SK-N-SH (cell line): ENCODE measurements at regions not wholly inside any gene's neighbourhood (a gene's known extent, or its start where the extent isn't known, plus 50 kb on each side); places are given as distances from the start of the nearest gene placed in this dataset.

Source experiments
- CTCF ChIA-PET: fragments of 300-600, 350-600 bp; formaldehyde crosslinking; extraction: SDS; loops from one replicate; lab custom pipeline; 2021; lab: Yijun Ruan, JAX
- POLR2A ChIA-PET: fragments of 350-600 bp; sonication (Branson Sonifier 250); formaldehyde crosslinking; extraction: SDS; loops from one replicate; lab custom pipeline; 2020; ENCODE audit warnings: antibody characterized with exemption, inconsistent platforms; lab: Yijun Ruan, JAX
- DNase-seq: peaks from one replicate; pipeline ENCODE4 v3.0.0; 2012
- H2AFZ ChIP-seq: fragments of 200-600 bp; sonication (generic); 2 replicates; pipeline ENCODE4 v1.8.1; 2016; ENCODE audit warnings: antibody characterized with exemption, mild to moderate bottlenecking, low read depth
- H3F3A ChIP-seq: fragments of 200-600 bp; sonication (generic); replicated peaks from 2 replicates; pipeline ENCODE3; 2016; ENCODE audit warnings: antibody characterized with exemption, mild to moderate bottlenecking; ENCODE audit not compliant: insufficient read depth
- H3K27ac ChIP-seq, 2 experiments: fragments of 200-500 bp in 1 of 2; fragments of 200-600 bp in 1 of 2; sonication (Bioruptor generic) in 1 of 2; sonication (generic), shearing (Covaris generic) in 1 of 2; 2 replicates each; pipeline versions ENCODE4 v1.5.1 to v1.6.1; 2014 to 2016; ENCODE audit warnings: low read depth in 2 of 2, inconsistent platforms in 1 of 2, low read length in 1 of 2, mild to moderate bottlenecking in 1 of 2, mixed read lengths in 1 of 2
- H3K27me3 ChIP-seq: fragments of 200-600 bp; sonication (generic), shearing (Covaris generic); 2 replicates; pipeline ENCODE4 v1.6.1; 2016; ENCODE audit warnings: mixed run types; ENCODE audit not compliant: insufficient read depth
- H3K36me3 ChIP-seq, 2 experiments: fragments of 200-500 bp in 1 of 2; fragments of 200-600 bp in 1 of 2; sonication (Bioruptor generic) in 1 of 2; sonication (generic) in 1 of 2; replicated peaks in 1 of 2; 2 replicates each; pipeline versions ENCODE3 to v1.5.1; 2014 to 2016; ENCODE audit warnings: low read length in 1 of 2, mild to moderate bottlenecking in 1 of 2; ENCODE audit not compliant: insufficient read depth in 2 of 2, control insufficient read depth in 1 of 2
- H3K4me1 ChIP-seq, 2 experiments: fragments of 200-500 bp in 1 of 2; fragments of 200-600 bp in 1 of 2; sonication (Bioruptor generic) in 1 of 2; sonication (generic), shearing (Covaris generic) in 1 of 2; 2 replicates each; pipeline versions ENCODE4 v1.5.1 to v1.6.1; 2014 to 2016; ENCODE audit warnings: low read depth in 1 of 2, low read length in 1 of 2, mixed run types in 1 of 2; ENCODE audit not compliant: insufficient read depth in 2 of 2, control insufficient read depth in 1 of 2
- H3K4me2 ChIP-seq: fragments of 200-600 bp; sonication (generic), shearing (Covaris generic); 2 replicates; pipeline ENCODE4 v1.6.1; 2017; ENCODE audit warnings: mixed run types
- H3K4me3 ChIP-seq, 2 experiments: fragments of 200-500 bp in 1 of 2; fragments of 200-600 bp in 1 of 2; sonication (Bioruptor generic) in 1 of 2; sonication (generic), shearing (Covaris generic) in 1 of 2; 2 replicates each; pipeline versions ENCODE4 v1.5.1 to v1.8.1; 2014 to 2016; ENCODE audit warnings: low read depth in 2 of 2, inconsistent platforms in 1 of 2, low read length in 1 of 2, mild to moderate bottlenecking in 1 of 2, mixed read lengths in 1 of 2, moderate library complexity in 1 of 2
- H3K79me2 ChIP-seq: fragments of 200-600 bp; sonication (generic); 2 replicates; pipeline ENCODE4 v1.8.1; 2017; ENCODE audit warnings: mild to moderate bottlenecking; ENCODE audit not compliant: insufficient read depth
- H3K9ac ChIP-seq: fragments of 200-600 bp; sonication (generic); 2 replicates; pipeline ENCODE4 v1.6.1; 2017; ENCODE audit warnings: mixed run types
- H3K9me2 ChIP-seq: fragments of 200-600 bp; sonication (generic); 2 replicates; pipeline ENCODE4 v1.6.1; 2017; ENCODE audit warnings: mixed run types
- H3K9me3 ChIP-seq: fragments of 200-600 bp; sonication (generic); 2 replicates; pipeline ENCODE4 v1.6.1; 2017; ENCODE audit warnings: mixed run types, mild to moderate bottlenecking, moderate library complexity
- H4K20me1 ChIP-seq: fragments of 200-600 bp; sonication (generic); 2 replicates; pipeline ENCODE4 v1.6.1; 2017; ENCODE audit warnings: mild to moderate bottlenecking, mixed run types; ENCODE audit not compliant: insufficient read depth
- ELF1 ChIP-seq: IDR thresholded peaks from 2 replicates; pipeline ENCODE4 v1.4.0; 2012
- EP300 ChIP-seq, 2 experiments: IDR thresholded peaks; 2 replicates each; pipeline versions ENCODE4 v1.4.0 to v1.6.1; 2012; ENCODE audit warnings: borderline replicate concordance in 1 of 2, low read depth in 1 of 2, low read length in 1 of 2
- FOXJ3 ChIP-seq: sonication (generic); formaldehyde crosslinking; IDR thresholded peaks from 2 replicates; pipeline ENCODE4 v1.5.1; 2020; ENCODE audit warnings: mild to moderate bottlenecking, missing genetic modification reagents
- FOXM1 ChIP-seq: IDR thresholded peaks from 2 replicates; pipeline ENCODE4 v1.4.0; 2012; ENCODE audit warnings: low read depth, mild to moderate bottlenecking
- GABPA ChIP-seq: IDR thresholded peaks from 2 replicates; pipeline ENCODE4 v1.4.0; 2012; ENCODE audit warnings: low read depth, mild to moderate bottlenecking
- MAX ChIP-seq: IDR thresholded peaks from 2 replicates; pipeline ENCODE4 v1.4.0; 2012; ENCODE audit warnings: low read depth
- NRF1 ChIP-seq: IDR thresholded peaks from 2 replicates; pipeline ENCODE4 v1.6.1; 2012; ENCODE audit warnings: low read depth, mild to moderate bottlenecking, low read length
- PBX3 ChIP-seq: IDR thresholded peaks from 2 replicates; pipeline ENCODE4; 2012
- RCOR1 ChIP-seq: fragments of 150-350 bp; IDR thresholded peaks from 2 replicates; pipeline ENCODE4 v1.6.1; 2017; ENCODE audit warnings: antibody characterized with exemption, low read length
- RFX5 ChIP-seq: IDR thresholded peaks from 2 replicates; pipeline ENCODE4 v1.6.1; 2012; ENCODE audit warnings: mild to moderate bottlenecking, improper control_type of control experiment, low read length
- RXRA ChIP-seq: IDR thresholded peaks from 2 replicates; pipeline ENCODE4 v1.4.0; 2012; ENCODE audit warnings: low read depth, mild to moderate bottlenecking, borderline replicate concordance
- SMC3 ChIP-seq: IDR thresholded peaks from 2 replicates; pipeline ENCODE4 v1.6.1; 2012; ENCODE audit warnings: low read depth, low read length, improper control_type of control experiment
- TCF12 ChIP-seq: IDR thresholded peaks from 2 replicates; pipeline ENCODE4 v1.4.0; 2012
- USF1 ChIP-seq: IDR thresholded peaks from 2 replicates; pipeline ENCODE4 v1.4.0; 2012; ENCODE audit warnings: low read depth, borderline replicate concordance
- WGBS: methylation state at CpG from one replicate; pipeline ENCODE4 v1.1.6; 2017; ENCODE audit warnings: low lambda C conversion rate; 5-methylcytosine and 5-hydroxymethylcytosine counted together

DNA sequence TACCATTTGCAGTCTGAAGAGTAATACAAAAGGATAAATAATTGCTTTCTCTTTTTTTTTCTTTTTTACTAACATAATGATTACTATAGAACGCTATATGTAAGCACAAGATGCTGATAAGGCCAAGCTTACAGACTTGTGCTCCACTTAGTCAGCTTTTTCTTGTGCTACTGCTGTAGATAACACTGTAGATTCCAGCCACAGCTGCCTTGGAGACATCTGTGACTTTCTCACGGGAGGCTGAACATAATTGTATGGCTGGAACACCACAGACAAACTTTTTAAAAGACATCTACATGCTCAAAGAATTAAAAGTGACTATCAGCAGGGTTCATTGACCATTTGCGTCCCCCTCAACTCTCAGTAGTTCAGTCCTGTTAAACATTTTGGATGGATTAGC, 381.7 kb upstream of the AMOT start:
- Histone ChIP-seq H3K9me2 (no peaks in the 10 kb centered on the region), H3K4me2 (no peak overlapping the region), H3K9ac (no peak overlapping the region), H3K27me3 (no peaks in the 10 kb centered on the region)
- DNase-seq = no peak
- TF ChIP-seq FOXM1 (no peak), TCF12 (no peak), PBX3 (no peak), EP300 (IDR thresholded peaks at IDR 0.05; ENCODE audit: borderline replicate concordance in 1 of 2, low read depth in 1 of 2, low read length in 1 of 2) (no peak), RCOR1 (no peak), ELF1 (no peak), SMC3 (no peak), RXRA (no peak), GABPA (no peak)
- TF ChIP-seq, all 33 proteins: peak for 0
- CTCF ChIA-PET = no interaction called here
- no peak overlapping the region for H3K27ac ChIP-seq
- H3K79me2 ChIP-seq = no peaks in the 10 kb centered on the region
- H3K36me3 ChIP-seq = no peaks in the 10 kb centered on the region
- POLR2A ChIA-PET = no interaction called here
- no peak overlapping the region for H2AFZ ChIP-seq
- no peaks in the 10 kb centered on the region for H3K9me3 ChIP-seq
- no peaks in the 10 kb centered on the region for H3F3A ChIP-seq
- H4K20me1 ChIP-seq = no peaks in the 10 kb centered on the region
- 11% methylated on average over 3 of the region's 3 CpGs for WGBS
- no peak overlapping the region for H3K4me3 ChIP-seq
- no peaks in the 10 kb centered on the region for H3K4me1 ChIP-seq

GRCh38 chrX:113212052-113212451, 371.4 kb upstream of the AMOT start:
- Histone ChIP-seq H3K4me2 (no peak overlapping the region), H3K27me3 (no peaks in the 10 kb centered on the region), H3K27ac (no peak overlapping the region), H3K9me3 (no peaks in the 10 kb centered on the region), H4K20me1 (no peaks in the 10 kb centered on the region), H3F3A (no peaks in the 10 kb centered on the region), H3K9me2 (no peaks in the 10 kb centered on the region), H3K9ac (no peak overlapping the region), H2AFZ (no peak overlapping the region), H3K4me1 (no peaks in the 10 kb centered on the region), H3K4me3 (no peak overlapping the region), H3K36me3 (no peaks in the 10 kb centered on the region), H3K79me2 (no peaks in the 10 kb centered on the region)
- TF ChIP-seq MAX (no peak), RFX5 (no peak), USF1 (no peak), FOXJ3 (no peak), NRF1 (no peak), EP300 (IDR thresholded peaks at IDR 0.05; ENCODE audit: borderline replicate concordance in 1 of 2, low read depth in 1 of 2, low read length in 1 of 2) (no peak), GABPA (no peak), RXRA (no peak)
- POLR2A ChIA-PET = no interaction called here
- no peak for DNase-seq
- CTCF ChIA-PET = no interaction called here
- 15% methylated on average over 6 of the region's 9 CpGs for WGBS
